ENCODE measurements at regions not wholly inside any gene's neighbourhood (a gene's known extent, or its start where the extent isn't known, plus 50 kb on each side); places are given as distances from the start of the nearest gene placed in this dataset.
"Not testable (repeated sequence)": the region's sequence is repeated elsewhere in the genome, so short reads cannot be mapped to it uniquely, and the experiment has no call there.

- DNase-seq (ENCODE audit: low spot score), result no peak
These were observed 191.1 kb upstream of the LHX8 start for GRCh38 chr1:74943046-74943445.

GRCh38 chr1:74946388-74946787 is 187.8 kb upstream of the LHX8 start:
- no peak for DNase-seq (ENCODE audit: low spot score)

GRCh38 chr1:74949348-74949747 is 184.8 kb upstream of the LHX8 start:
- not testable (repeated sequence) for DNase-seq (ENCODE audit: low spot score)

GRCh38 chr1:74951981-74952380 is 182.2 kb upstream of the LHX8 start:
- not testable (repeated sequence) for DNase-seq (ENCODE audit: low spot score)

GRCh38 chr1:74952786-74953185 is 181.4 kb upstream of the LHX8 start:
- DNase-seq (ENCODE audit: low spot score), result no peak

GRCh38 chr1:74953622-74954021 is 180.6 kb upstream of the LHX8 start:
- no peak for DNase-seq (ENCODE audit: low spot score)

GRCh38 chr1:74963120-74963519 is 171.1 kb upstream of the LHX8 start:
- DNase-seq (ENCODE audit: low spot score), result no peak

GRCh38 chr1:74964508-74965102 is 169.6 kb upstream of the LHX8 start:
- DNase-seq (ENCODE audit: low spot score), result peak; percentile 9

- no peak for DNase-seq (ENCODE audit: low spot score)
These were observed 164.5 kb upstream of the LHX8 start for GRCh38 chr1:74969566-74970135.

- DNase-seq (ENCODE audit: low spot score), result no peak
These were observed 162.2 kb upstream of the LHX8 start for GRCh38 chr1:74971982-74972381.

- DNase-seq (ENCODE audit: low spot score), result no peak
These were observed 157.7 kb upstream of the LHX8 start for GRCh38 chr1:74976491-74976890.

GRCh38 chr1:74992448-74992847 is 141.7 kb upstream of the LHX8 start:
- DNase-seq (ENCODE audit: low spot score), result not testable (repeated sequence)

GRCh38 chr1:74995821-74996220 is 138.4 kb upstream of the LHX8 start:
- DNase-seq (ENCODE audit: low spot score), result no peak

- no peak for DNase-seq (ENCODE audit: low spot score)
These were observed 123.6 kb upstream of the LHX8 start for GRCh38 chr1:75010547-75010946.

GRCh38 chr1:75014250-75014649 is 119.9 kb upstream of the LHX8 start:
- no peak for DNase-seq (ENCODE audit: low spot score)

- no peak for DNase-seq (ENCODE audit: low spot score)
These were observed 111.2 kb upstream of the LHX8 start for GRCh38 chr1:75023005-75023404.

- DNase-seq (ENCODE audit: low spot score), result no peak
These were observed 99.8 kb upstream of the LHX8 start for GRCh38 chr1:75034376-75034775.

GRCh38 chr1:75035536-75035935 is 98.7 kb upstream of the LHX8 start:
- no peak for DNase-seq (ENCODE audit: low spot score)

GRCh38 chr1:75053207-75053606 is 81.0 kb upstream of the LHX8 start:
- DNase-seq (ENCODE audit: low spot score), result no peak

GRCh38 chr1:75058424-75058823 is 75.8 kb upstream of the LHX8 start:
- no peak for DNase-seq (ENCODE audit: low spot score)

- no peak for DNase-seq (ENCODE audit: low spot score)
These were observed 72.1 kb upstream of the LHX8 start for GRCh38 chr1:75062111-75062510.

- DNase-seq (ENCODE audit: low spot score), result no peak
These were observed 66.2 kb upstream of the LHX8 start for GRCh38 chr1:75067975-75068374.

- no peak for DNase-seq (ENCODE audit: low spot score)
These were observed 59.3 kb upstream of the LHX8 start for GRCh38 chr1:75074831-75075395.

Data from putamen (tissue), 1 donor.